ENCODE measurements at regions not wholly inside any gene's neighbourhood (a gene's known extent, or its start where the extent isn't known, plus 50 kb on each side); places are given as distances from the start of the nearest gene placed in this dataset.

DNA sequence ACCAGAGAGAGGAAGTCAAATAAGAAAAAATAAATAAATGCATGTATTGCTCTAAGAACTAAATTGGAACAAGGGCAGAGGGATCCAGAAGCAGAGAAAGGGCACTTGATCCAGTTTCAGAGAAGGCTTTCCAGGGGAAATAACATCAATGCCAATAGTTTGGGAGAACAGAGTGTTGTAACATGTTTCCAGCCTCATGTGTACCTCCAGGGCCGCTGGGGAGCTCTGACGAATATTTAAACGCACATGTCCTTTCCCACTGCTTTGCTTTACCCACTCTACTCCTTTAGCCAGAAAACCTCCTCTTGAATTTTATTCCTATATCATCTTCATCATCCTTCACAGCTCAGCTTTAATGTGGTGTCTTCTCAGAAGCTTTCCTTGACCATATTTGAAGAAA, 233.7 kb downstream of the ENC1 start:
- POLR2A ChIA-PET, result no interaction called here
- no peak overlapping the region for H3K4me3 ChIP-seq (ENCODE audit: low read depth, low read length)
- TF ChIP-seq, protein P1, sequence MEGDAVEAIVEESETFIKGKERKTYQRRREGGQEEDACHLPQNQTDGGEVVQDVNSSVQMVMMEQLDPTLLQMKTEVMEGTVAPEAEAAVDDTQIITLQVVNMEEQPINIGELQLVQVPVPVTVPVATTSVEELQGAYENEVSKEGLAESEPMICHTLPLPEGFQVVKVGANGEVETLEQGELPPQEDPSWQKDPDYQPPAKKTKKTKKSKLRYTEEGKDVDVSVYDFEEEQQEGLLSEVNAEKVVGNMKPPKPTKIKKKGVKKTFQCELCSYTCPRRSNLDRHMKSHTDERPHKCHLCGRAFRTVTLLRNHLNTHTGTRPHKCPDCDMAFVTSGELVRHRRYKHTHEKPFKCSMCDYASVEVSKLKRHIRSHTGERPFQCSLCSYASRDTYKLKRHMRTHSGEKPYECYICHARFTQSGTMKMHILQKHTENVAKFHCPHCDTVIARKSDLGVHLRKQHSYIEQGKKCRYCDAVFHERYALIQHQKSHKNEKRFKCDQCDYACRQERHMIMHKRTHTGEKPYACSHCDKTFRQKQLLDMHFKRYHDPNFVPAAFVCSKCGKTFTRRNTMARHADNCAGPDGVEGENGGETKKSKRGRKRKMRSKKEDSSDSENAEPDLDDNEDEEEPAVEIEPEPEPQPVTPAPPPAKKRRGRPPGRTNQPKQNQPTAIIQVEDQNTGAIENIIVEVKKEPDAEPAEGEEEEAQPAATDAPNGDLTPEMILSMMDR (IDR thresholded peaks at IDR 0.05; ENCODE audit: insufficient read depth, low read depth, low read length), result no peak
- DNase-seq (ENCODE audit: low read depth), result no peak
- no peaks in the 10 kb centered on the region for H3K36me3 ChIP-seq (ENCODE audit: control insufficient read depth, insufficient read depth, low read length)
- CTCF ChIA-PET, result interaction anchor here (1.6 kb wide), 1 partner anchor 10 kb away, joined by 4 read pairs; no protein-coding TSS in a partner anchor
- peaks cover 7% of the 10 kb centered on the region for H3K27me3 ChIP-seq (ENCODE audit: control insufficient read depth, insufficient read depth, low read length)

DNA sequence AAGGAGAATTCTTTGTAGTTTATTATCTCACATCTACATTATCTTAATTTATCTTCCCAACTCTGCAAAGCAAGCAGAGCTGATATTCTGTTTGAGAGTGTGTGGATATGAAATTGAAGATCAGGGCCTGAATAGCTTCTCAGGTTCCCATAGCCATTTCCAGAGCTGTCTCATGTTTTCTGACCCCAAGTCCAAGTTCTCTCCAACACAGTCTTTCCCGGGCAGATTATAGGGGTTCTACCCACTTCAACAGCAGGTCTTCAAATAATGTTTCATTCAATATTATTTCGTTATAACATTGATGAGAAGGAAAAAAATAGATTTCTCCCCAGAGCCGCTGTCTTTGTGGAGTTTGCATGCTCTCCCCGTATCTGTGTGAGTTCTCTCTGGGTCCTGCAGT, 234.9 kb downstream of the ENC1 start:
- TF ChIP-seq, protein P1 (IDR thresholded peaks at IDR 0.05; ENCODE audit: insufficient read depth, low read depth, low read length), result no peak
- Histone ChIP-seq H3K36me3 (ENCODE audit: control insufficient read depth, insufficient read depth, low read length) (no peaks in the 10 kb centered on the region), H3K4me3 (ENCODE audit: low read depth, low read length) (no peak overlapping the region), H3K27me3 (ENCODE audit: control insufficient read depth, insufficient read depth, low read length) (peaks cover 7% of the 10 kb centered on the region)
- ChIA-PET POLR2A (no interaction called here), CTCF (interaction anchor here (1.4 to 1.6 kb wide), 3 partner anchors 11 to 87 kb away, joined by 4 to 5 read pairs (median 4); no protein-coding TSS in a partner anchor)
- no peak for DNase-seq (ENCODE audit: low read depth)

DNA sequence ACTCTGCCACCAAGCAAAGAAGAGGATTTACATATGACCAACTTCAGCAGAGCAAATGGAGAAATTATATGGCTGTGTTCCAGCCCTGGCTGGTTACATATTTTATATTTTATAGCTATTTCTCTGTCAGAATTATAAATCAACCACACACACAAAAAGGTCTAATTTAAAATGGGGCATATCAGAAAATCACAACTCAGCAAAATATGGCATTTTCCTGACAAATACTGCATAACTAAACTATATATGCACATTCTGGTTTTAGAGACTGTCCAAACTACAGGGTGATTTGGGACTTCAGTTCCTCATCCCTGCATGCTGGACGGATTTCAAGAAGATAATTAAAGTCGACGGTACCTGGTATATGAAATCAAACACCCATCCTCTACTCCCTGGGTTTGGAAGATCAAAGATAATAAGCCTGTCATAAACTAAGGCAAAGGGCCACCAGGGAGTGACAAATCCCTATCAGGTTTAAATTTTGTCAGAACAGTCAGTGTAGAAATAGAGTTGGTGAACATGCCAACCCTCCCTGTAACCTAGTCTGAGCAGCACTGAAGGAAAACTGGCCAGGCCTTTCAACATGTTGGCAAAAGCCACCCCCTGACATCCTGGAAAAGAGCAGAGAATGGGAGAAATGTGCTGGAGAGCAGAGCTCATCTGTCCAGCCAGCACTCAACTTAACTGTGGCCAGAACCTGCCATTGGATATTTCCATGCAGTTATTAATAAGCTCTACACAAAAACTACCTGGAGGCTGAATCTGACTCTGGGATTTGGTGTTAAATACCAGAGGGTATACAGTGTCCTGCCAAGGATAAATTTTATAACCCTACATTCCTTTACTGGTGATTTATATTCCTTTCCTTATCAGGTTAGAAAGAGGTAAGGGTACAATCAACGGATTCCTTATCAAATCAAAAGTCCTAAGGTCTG, 235.7 kb downstream of the ENC1 start:
- TF ChIP-seq, protein P1 (IDR thresholded peaks at IDR 0.05; ENCODE audit: insufficient read depth, low read depth, low read length), result no peak

DNA sequence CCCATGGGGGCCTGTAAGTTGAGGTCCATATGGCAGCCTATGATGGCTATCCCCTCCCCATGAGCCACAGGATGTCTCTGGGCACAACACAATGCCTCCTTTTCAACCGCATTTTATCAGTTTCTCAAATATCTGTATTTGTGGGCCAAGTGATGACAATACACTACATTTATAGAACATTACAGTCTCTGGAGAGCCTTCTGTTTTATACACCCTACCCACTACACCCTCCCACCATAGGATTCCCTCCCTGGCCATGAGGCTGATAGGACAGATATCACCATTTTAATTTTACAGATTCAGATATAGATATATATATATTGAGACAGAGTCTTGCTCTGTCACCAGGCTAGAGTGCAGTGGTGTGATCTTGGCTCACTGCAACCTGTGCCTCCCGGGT, 236.8 kb downstream of the ENC1 start:
- Histone ChIP-seq H3K27me3 (ENCODE audit: control insufficient read depth, insufficient read depth, low read length) (peaks cover 5% of the 10 kb centered on the region), H3K4me3 (ENCODE audit: low read depth, low read length) (no peak overlapping the region), H3K36me3 (ENCODE audit: control insufficient read depth, insufficient read depth, low read length) (no peaks in the 10 kb centered on the region)
- POLR2A ChIA-PET, result no interaction called here
- TF ChIP-seq, protein P1 (IDR thresholded peaks at IDR 0.05; ENCODE audit: insufficient read depth, low read depth, low read length), result no peak
- CTCF ChIA-PET, result no interaction called here
- no peak for DNase-seq (ENCODE audit: low read depth)

More for the DNA sequence above, 235.7 kb downstream of the ENC1 start:
- ChIA-PET CTCF (interaction anchor here (1.4 to 1.5 kb wide), 2 partner anchors 11 to 87 kb away, joined by 4 to 5 read pairs; no protein-coding TSS in a partner anchor), POLR2A (no interaction called here)
- DNase-seq (ENCODE audit: low read depth), result no peak
- Histone ChIP-seq H3K36me3 (ENCODE audit: control insufficient read depth, insufficient read depth, low read length) (no peaks in the 10 kb centered on the region), H3K4me3 (ENCODE audit: low read depth, low read length) (no peak overlapping the region), H3K27me3 (ENCODE audit: control insufficient read depth, insufficient read depth, low read length) (peaks cover 7% of the 10 kb centered on the region)

DNA sequence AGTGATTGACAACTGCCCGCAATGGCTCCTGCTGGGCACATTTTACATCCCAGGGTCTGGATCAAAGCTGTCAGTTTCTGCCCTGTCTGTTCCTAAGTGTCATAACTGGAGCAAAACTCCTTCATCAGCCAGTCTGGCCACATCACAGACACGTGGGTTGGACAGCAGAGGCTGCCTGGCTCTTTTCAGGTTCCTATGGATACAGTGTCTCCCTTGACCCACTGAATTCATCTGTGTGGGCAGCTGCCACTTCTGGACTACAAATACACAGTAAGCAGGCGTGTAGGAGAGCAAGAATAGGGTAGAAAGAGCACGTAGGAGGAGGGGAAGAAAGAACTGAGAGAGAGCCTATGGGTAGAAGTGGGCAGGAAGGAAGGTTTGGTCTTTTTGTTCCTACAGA, 238.0 kb downstream of the ENC1 start:
- ChIA-PET POLR2A (no interaction called here), CTCF (no interaction called here)
- Histone ChIP-seq H3K4me3 (ENCODE audit: low read depth, low read length) (no peak overlapping the region), H3K36me3 (ENCODE audit: control insufficient read depth, insufficient read depth, low read length) (no peaks in the 10 kb centered on the region), H3K27me3 (ENCODE audit: control insufficient read depth, insufficient read depth, low read length) (peaks cover 5% of the 10 kb centered on the region)
- DNase-seq (ENCODE audit: low read depth), result no peak
- TF ChIP-seq, protein P1 (IDR thresholded peaks at IDR 0.05; ENCODE audit: insufficient read depth, low read depth, low read length), result no peak

Data from BJ (cell line).